Effector memory CD4-positive, alpha-beta T cell (primary cell): ENCODE measurements at regions not wholly inside any gene's neighbourhood (a gene's known extent, or its start where the extent isn't known, plus 50 kb on each side); places are given as distances from the start of the nearest gene placed in this dataset.
"Not testable (repeated sequence)": the region's sequence is repeated elsewhere in the genome, so short reads cannot be mapped to it uniquely, and the experiment has no call there.

Experiments used
- DNase-seq, 3 donors: peaks; one replicate each; pipeline ENCODE4 v3.0.0-alpha.2; 2020
- H3K27ac ChIP-seq: 2 replicates; pipeline ENCODE4 v1.7.0; 2013; ENCODE audit warnings: mild to moderate bottlenecking, low read length, moderate library complexity; ENCODE audit not compliant: insufficient read depth, poor library complexity, severe bottlenecking
- H3K27me3 ChIP-seq: replicated peaks from 2 replicates; pipeline ENCODE4 v1.7.0; 2013; ENCODE audit warnings: mild to moderate bottlenecking, low read length; ENCODE audit not compliant: insufficient read depth, control insufficient read depth, poor library complexity, severe bottlenecking
- H3K36me3 ChIP-seq: 2 replicates; pipeline ENCODE4 v1.7.0; 2013; ENCODE audit warnings: mild to moderate bottlenecking, low read length, moderate library complexity; ENCODE audit not compliant: control insufficient read depth, insufficient read depth
- H3K4me1 ChIP-seq: 2 replicates; pipeline ENCODE4 v1.7.0; 2013; ENCODE audit warnings: low read length, mild to moderate bottlenecking; ENCODE audit not compliant: control insufficient read depth, insufficient read depth, poor library complexity, severe bottlenecking
- H3K4me3 ChIP-seq: 2 replicates; pipeline ENCODE4 v1.7.0; 2013; ENCODE audit warnings: low read length, low read depth, mild to moderate bottlenecking; ENCODE audit not compliant: insufficient read depth, poor library complexity, severe bottlenecking
- H3K9me3 ChIP-seq: 2 replicates; pipeline ENCODE4 v1.7.0; 2013; ENCODE audit warnings: mild to moderate bottlenecking, low read length, moderate library complexity; ENCODE audit not compliant: control insufficient read depth

- Histone ChIP-seq H3K27me3 (no peaks in the 10 kb centered on the region), H3K27ac (no peak overlapping the region), H3K4me3 (no peak overlapping the region), H3K4me1 (no peaks in the 10 kb centered on the region), H3K9me3 (no peaks in the 10 kb centered on the region), H3K36me3 (no peaks in the 10 kb centered on the region)
- no peak for DNase-seq
These were observed 420.2 kb upstream of the NFE2L3 start for GRCh38 chr7:25731846-25732245.

- H3K9me3 ChIP-seq: no peaks in the 10 kb centered on the region
These were observed 419.2 kb upstream of the NFE2L3 start for GRCh38 chr7:25732766-25733217.

DNA sequence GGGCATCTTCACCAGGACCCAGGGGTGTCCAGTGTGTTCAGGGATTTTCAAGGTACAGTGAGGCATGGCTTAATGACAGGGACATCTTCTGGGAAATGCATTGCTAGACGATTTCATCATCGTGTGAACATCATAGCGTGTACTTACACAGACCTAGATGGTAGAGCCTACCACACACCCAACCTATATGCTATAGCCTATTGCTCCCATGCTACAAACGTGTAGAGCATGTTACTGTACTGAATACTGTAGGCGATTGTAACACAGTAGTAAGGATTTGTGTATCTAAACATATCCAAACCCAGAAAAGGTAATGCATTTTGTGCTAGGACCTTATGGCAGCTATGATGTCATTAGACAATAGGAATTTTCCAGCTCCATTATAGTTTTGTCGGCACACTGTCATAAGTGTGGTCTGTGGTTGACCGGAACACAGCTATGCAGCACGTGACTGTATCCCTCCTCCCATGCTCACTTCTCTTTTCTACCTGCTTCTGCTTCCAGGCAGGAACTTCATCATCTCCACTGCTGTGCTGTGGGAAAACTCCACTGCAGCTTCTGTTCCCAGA, 416.2 kb upstream of the NFE2L3 start:
- no peaks in the 10 kb centered on the region for H3K4me1 ChIP-seq
- no peaks in the 10 kb centered on the region for H3K36me3 ChIP-seq
- no peaks in the 10 kb centered on the region for H3K27me3 ChIP-seq
- H3K27ac ChIP-seq: no peak overlapping the region
- H3K9me3 ChIP-seq: no peaks in the 10 kb centered on the region
- no peak overlapping the region for H3K4me3 ChIP-seq
- DNase-seq: no peak

More at GRCh38 chr7:25732766-25733217, 419.2 kb upstream of the NFE2L3 start:
- H3K4me1 ChIP-seq: no peaks in the 10 kb centered on the region
- no peak overlapping the region for H3K4me3 ChIP-seq
- no peak overlapping the region for H3K27ac ChIP-seq
- no peaks in the 10 kb centered on the region for H3K36me3 ChIP-seq
- DNase-seq: no peak
- no peaks in the 10 kb centered on the region for H3K27me3 ChIP-seq

DNA sequence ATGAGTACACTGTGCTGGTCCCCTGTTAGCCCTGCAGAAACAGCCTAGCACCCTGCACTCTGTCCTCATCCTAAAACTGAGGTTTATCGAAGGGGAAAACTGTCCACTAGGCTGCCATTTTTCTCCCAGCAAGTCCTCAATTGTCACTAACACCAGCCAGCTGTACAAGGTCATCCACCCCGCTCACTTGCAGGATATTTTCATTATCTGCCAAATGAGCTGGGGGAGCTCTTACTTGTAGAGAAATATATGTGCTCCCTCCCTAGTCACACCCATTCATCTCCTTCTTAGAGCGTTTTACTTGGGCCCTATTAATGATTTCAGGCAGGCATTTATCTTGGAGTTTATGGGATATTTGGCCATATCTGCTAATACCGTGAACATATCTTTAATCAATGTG, 413.5 kb upstream of the NFE2L3 start:
- Histone ChIP-seq H3K4me3 (no peak overlapping the region), H3K4me1 (no peaks in the 10 kb centered on the region), H3K27me3 (no peaks in the 10 kb centered on the region), H3K9me3 (no peaks in the 10 kb centered on the region), H3K36me3 (no peaks in the 10 kb centered on the region), H3K27ac (no peak overlapping the region)
- no peak for DNase-seq

GRCh38 chr7:25739143-25739542, 412.9 kb upstream of the NFE2L3 start:
- H3K4me3 ChIP-seq: no peak overlapping the region
- no peaks in the 10 kb centered on the region for H3K9me3 ChIP-seq
- H3K4me1 ChIP-seq: no peaks in the 10 kb centered on the region
- H3K36me3 ChIP-seq: no peaks in the 10 kb centered on the region
- no peaks in the 10 kb centered on the region for H3K27me3 ChIP-seq
- DNase-seq: no peak
- H3K27ac ChIP-seq: no peak overlapping the region

GRCh38 chr7:25742316-25742715, 409.7 kb upstream of the NFE2L3 start:
- no peaks in the 10 kb centered on the region for H3K9me3 ChIP-seq
- no peak overlapping the region for H3K27ac ChIP-seq
- H3K4me3 ChIP-seq: no peak overlapping the region
- no peak for DNase-seq
- H3K27me3 ChIP-seq: no peaks in the 10 kb centered on the region
- H3K36me3 ChIP-seq: no peaks in the 10 kb centered on the region
- no peaks in the 10 kb centered on the region for H3K4me1 ChIP-seq

- H3K4me1 ChIP-seq, H3K27me3 ChIP-seq, H3K36me3 ChIP-seq, H3K4me3 ChIP-seq, H3K27ac ChIP-seq, H3K9me3 ChIP-seq, DNase-seq: not testable (repeated sequence)
These were observed 408.1 kb upstream of the NFE2L3 start for GRCh38 chr7:25743670-25744451.

- H3K27ac ChIP-seq: no peak overlapping the region
- DNase-seq: no peak
- H3K9me3 ChIP-seq: no peaks in the 10 kb centered on the region
- no peaks in the 10 kb centered on the region for H3K36me3 ChIP-seq
- no peaks in the 10 kb centered on the region for H3K27me3 ChIP-seq
- no peak overlapping the region for H3K4me3 ChIP-seq
- H3K4me1 ChIP-seq: no peaks in the 10 kb centered on the region
These were observed 401.1 kb upstream of the NFE2L3 start for GRCh38 chr7:25750744-25751508.

DNA sequence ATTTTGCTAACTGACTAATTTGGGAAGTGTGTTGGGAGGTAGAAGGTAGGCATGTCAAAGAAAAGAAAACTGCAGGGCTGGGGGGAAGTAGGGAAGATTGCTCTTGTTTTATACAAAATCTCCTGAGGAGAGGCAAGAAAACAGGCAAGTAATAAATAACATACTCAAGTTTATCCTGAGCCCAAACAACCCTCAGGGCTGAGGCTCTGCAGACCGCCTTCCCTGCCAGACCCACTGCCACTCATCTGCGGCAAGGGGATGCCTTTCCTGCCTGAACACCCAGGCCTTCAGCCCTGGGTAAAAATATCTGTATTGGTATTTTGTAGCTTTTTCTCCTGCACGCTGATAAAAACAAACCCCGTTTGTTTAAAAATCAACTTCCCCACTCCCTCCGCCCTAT, 399.8 kb upstream of the NFE2L3 start:
- Histone ChIP-seq H3K36me3 (no peaks in the 10 kb centered on the region), H3K4me1 (no peaks in the 10 kb centered on the region), H3K27ac (no peak overlapping the region), H3K27me3 (no peaks in the 10 kb centered on the region), H3K9me3 (no peaks in the 10 kb centered on the region), H3K4me3 (no peak overlapping the region)
- DNase-seq: no peak
